HEK293T (cell line): ENCODE measurements at regions not wholly inside any gene's neighbourhood (a gene's known extent, or its start where the extent isn't known, plus 50 kb on each side); places are given as distances from the start of the nearest gene placed in this dataset.

Source experiments
- ARNT ChIP-seq: fragments of 450-650 bp; IDR thresholded peaks from 2 replicates; pipeline ENCODE4 v1.6.1; 2017; ENCODE audit warnings: mild to moderate bottlenecking
- ELF4 ChIP-seq: fragments of 450-650 bp; IDR thresholded peaks from 2 replicates; pipeline ENCODE4 v1.6.1; 2017; ENCODE audit warnings: antibody characterized with exemption
- FOXA1 ChIP-seq: fragments of 450-650 bp; IDR thresholded peaks from 2 replicates; pipeline ENCODE4 v1.6.1; 2016; ENCODE audit warnings: mild to moderate bottlenecking
- FOXM1 ChIP-seq: fragments of 450-650 bp; IDR thresholded peaks from 2 replicates; pipeline ENCODE4 v1.6.1; 2017; ENCODE audit warnings: mild to moderate bottlenecking, borderline replicate concordance
- NFRKB ChIP-seq: fragments of 450-650 bp; IDR thresholded peaks from 2 replicates; pipeline ENCODE4 v1.6.1; 2016; ENCODE audit warnings: mild to moderate bottlenecking, moderate library complexity
- SP1 ChIP-seq: fragments of 450-650 bp; IDR thresholded peaks from 2 replicates; pipeline ENCODE4 v1.6.1; 2017
- SUZ12 ChIP-seq: fragments of 450-650 bp; IDR thresholded peaks from 2 replicates; pipeline ENCODE4 v1.6.1; 2016; ENCODE audit warnings: mild to moderate bottlenecking
- TARDBP ChIP-seq: fragments of 450-650 bp; IDR thresholded peaks from 2 replicates; pipeline ENCODE4 v1.6.1; 2016

- no peak for TF ChIP-seq NFRKB
- TF ChIP-seq FOXM1 = no peak
- TF ChIP-seq TARDBP = no peak
- TF ChIP-seq ARNT = no peak
- TF ChIP-seq FOXA1 = no peak
- TF ChIP-seq SP1 = no peak
- TF ChIP-seq SUZ12 = no peak
- TF ChIP-seq ELF4 = no peak
Observed at GRCh38 chr5:2014058-2014610, 131.4 kb upstream of the IRX4 start.
